SU-DHL-6 (cell line): ENCODE measurements at regions not wholly inside any gene's neighbourhood (a gene's known extent, or its start where the extent isn't known, plus 50 kb on each side); places are given as distances from the start of the nearest gene placed in this dataset.

Experiments used
- H2AFZ ChIP-seq: fragments of 200-600 bp; sonication (generic); 2 replicates; pipeline ENCODE4 v1.6.1; 2014; ENCODE audit warnings: low read depth, mild to moderate bottlenecking, moderate library complexity, mixed read lengths, antibody characterized with exemption, low read length; ENCODE audit not compliant: severe bottlenecking
- H3F3A ChIP-seq: fragments of 200-600 bp; shearing (Covaris generic); 2 replicates; pipeline ENCODE4 v1.6.0; 2016; ENCODE audit warnings: antibody characterized with exemption, mild to moderate bottlenecking; ENCODE audit not compliant: insufficient read depth
- H3K27ac ChIP-seq: fragments of 200-600 bp; sonication (generic); 2 replicates; pipeline ENCODE4 v1.5.1; 2016; ENCODE audit warnings: low read depth, mild to moderate bottlenecking, low read length, moderate library complexity, mixed read lengths
- H3K27me3 ChIP-seq: fragments of 200-600 bp; sonication (generic), shearing (Covaris generic); 2 replicates; pipeline ENCODE4 v1.6.0; 2014; ENCODE audit warnings: mild to moderate bottlenecking, low read length
- H3K36me3 ChIP-seq: fragments of 200-600 bp; sonication (generic); 2 replicates; pipeline ENCODE4 v1.6.1; 2014; ENCODE audit warnings: mild to moderate bottlenecking, low read length, mixed read lengths
- H3K4me2 ChIP-seq: fragments of 300-600, 200-600 bp; shearing (Covaris generic), sonication (generic); 2 replicates; pipeline ENCODE4 v1.6.0; 2014; ENCODE audit warnings: low read length, low read depth, mild to moderate bottlenecking; ENCODE audit not compliant: poor library complexity, severe bottlenecking
- H3K4me3 ChIP-seq: fragments of 200-600 bp; sonication (generic); 2 replicates; pipeline ENCODE4 v1.5.1; 2014; ENCODE audit warnings: antibody characterized with exemption, low read length, mild to moderate bottlenecking, mixed read lengths; ENCODE audit not compliant: insufficient read depth, poor library complexity, severe bottlenecking
- H3K79me2 ChIP-seq: fragments of 200-600 bp; sonication (generic); 2 replicates; pipeline ENCODE4 v1.6.1; 2014; ENCODE audit warnings: mild to moderate bottlenecking, low read length, moderate library complexity; ENCODE audit not compliant: insufficient read depth
- H3K9ac ChIP-seq: fragments of 200-600 bp; sonication (generic); 2 replicates; pipeline ENCODE4 v1.7.0; 2014; ENCODE audit warnings: mild to moderate bottlenecking, low read length
- H3K9me2 ChIP-seq: fragments of 200-600 bp; sonication (generic); replicated peaks from 2 replicates; pipeline ENCODE4 v1.6.1; 2014; ENCODE audit warnings: low read length; ENCODE audit not compliant: insufficient read depth
- H3K9me3 ChIP-seq: fragments of 200-600 bp; sonication (generic); 2 replicates; pipeline ENCODE4 v1.6.1; 2014; ENCODE audit warnings: low read length, mixed read lengths; ENCODE audit not compliant: insufficient read depth
- H4K20me1 ChIP-seq: fragments of 200-600 bp; sonication (generic); 2 replicates; pipeline ENCODE4 v1.6.1; 2014; ENCODE audit warnings: low read depth, mild to moderate bottlenecking, antibody characterized with exemption, low read length, moderate library complexity, mixed read lengths
- CTCF ChIP-seq: fragments of 200-600 bp; sonication (generic); IDR thresholded peaks from one replicate; pipeline ENCODE4 v1.5.1; 2017; ENCODE audit warnings: antibody characterized with exemption, mild to moderate bottlenecking, low read length, moderate library complexity; ENCODE audit not compliant: insufficient read depth, poor library complexity, severe bottlenecking
- EZH2phosphoT487 ChIP-seq: fragments of 200-600 bp; sonication (generic), shearing (Covaris generic); conservative IDR thresholded peaks from 2 replicates; pipeline ENCODE4 v1.6.1; 2018; ENCODE audit warnings: mild to moderate bottlenecking, antibody characterized with exemption, low read length, moderate library complexity, mixed read lengths

DNA sequence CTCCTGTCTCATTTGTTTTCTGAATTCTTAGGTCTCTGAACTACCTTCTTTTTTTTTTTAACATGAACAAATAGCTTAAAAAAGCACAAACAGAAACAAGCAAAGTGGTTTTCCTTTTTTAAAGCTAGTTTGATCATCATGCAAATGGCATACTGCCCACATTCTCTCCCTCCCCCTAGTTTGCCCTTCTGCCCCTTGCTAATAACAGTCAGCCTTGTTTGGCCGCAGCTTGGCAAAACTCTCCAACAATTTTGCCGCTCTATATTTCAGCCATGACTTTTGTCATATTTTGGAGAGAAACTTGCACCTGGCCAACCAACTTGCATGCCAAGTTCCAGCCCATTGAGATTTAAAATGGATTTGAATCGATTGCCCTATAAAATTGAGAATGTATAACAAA, 666.0 kb upstream of the NR2F2 start:
- no peak overlapping the region for H3K4me2 ChIP-seq
- no peaks in the 10 kb centered on the region for H3F3A ChIP-seq
- TF ChIP-seq CTCF: no peak
- TF ChIP-seq EZH2phosphoT487: no peak
- H3K9ac ChIP-seq: no peak overlapping the region
- H3K4me3 ChIP-seq: no peak overlapping the region
- H3K79me2 ChIP-seq: no peaks in the 10 kb centered on the region
- H3K9me3 ChIP-seq: no peaks in the 10 kb centered on the region
- no peaks in the 10 kb centered on the region for H3K27me3 ChIP-seq
- H3K27ac ChIP-seq: no peak overlapping the region
- no peaks in the 10 kb centered on the region for H3K9me2 ChIP-seq
- no peaks in the 10 kb centered on the region for H4K20me1 ChIP-seq
- no peaks in the 10 kb centered on the region for H3K36me3 ChIP-seq
- no peak overlapping the region for H2AFZ ChIP-seq

DNA sequence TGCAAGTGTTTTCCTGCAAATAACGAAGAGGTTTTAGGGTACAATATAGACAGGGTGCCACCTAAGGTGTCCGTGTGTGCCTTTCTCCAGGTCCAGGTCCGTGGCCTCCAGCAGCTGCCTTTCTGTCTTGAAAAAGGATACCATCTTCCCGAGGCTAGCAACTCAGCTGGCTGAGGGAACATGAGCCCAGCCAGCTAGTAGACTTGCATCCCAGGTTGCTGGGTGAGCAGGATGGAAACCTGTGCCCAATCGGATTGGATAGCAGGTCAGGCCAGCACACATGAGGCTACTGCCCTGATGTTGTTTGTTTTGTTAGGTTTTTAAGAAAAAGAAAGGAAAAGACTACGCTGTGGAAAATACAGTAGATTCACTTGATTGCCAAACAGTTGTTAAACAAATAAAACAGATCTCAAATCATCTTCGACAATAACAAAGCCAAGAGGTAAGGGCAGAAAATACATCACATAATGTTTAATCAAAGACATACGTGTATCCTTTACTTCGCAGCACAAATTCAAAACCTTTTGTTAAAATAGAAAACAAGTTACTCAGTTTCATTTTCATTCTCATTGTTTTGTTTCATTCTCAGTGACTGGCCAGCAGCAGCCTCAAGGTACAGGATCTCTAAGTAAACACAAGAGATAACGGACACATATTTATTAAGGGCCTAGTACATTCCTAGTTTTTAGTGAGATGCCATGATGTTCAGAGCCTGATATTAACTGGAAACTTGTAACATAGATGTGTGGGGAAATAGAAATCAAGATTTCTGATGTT, 661.2 kb upstream of the NR2F2 start:
- Histone ChIP-seq H3K27ac (no peak overlapping the region), H3K79me2 (no peaks in the 10 kb centered on the region), H3K9me3 (no peaks in the 10 kb centered on the region), H3K4me2 (no peak overlapping the region), H3K9me2 (no peaks in the 10 kb centered on the region), H4K20me1 (no peaks in the 10 kb centered on the region), H3K9ac (no peak overlapping the region), H3F3A (no peaks in the 10 kb centered on the region), H3K4me3 (no peak overlapping the region), H3K27me3 (no peaks in the 10 kb centered on the region), H2AFZ (no peak overlapping the region), H3K36me3 (no peaks in the 10 kb centered on the region)
- TF ChIP-seq EZH2phosphoT487 (no peak), CTCF (no peak)

DNA sequence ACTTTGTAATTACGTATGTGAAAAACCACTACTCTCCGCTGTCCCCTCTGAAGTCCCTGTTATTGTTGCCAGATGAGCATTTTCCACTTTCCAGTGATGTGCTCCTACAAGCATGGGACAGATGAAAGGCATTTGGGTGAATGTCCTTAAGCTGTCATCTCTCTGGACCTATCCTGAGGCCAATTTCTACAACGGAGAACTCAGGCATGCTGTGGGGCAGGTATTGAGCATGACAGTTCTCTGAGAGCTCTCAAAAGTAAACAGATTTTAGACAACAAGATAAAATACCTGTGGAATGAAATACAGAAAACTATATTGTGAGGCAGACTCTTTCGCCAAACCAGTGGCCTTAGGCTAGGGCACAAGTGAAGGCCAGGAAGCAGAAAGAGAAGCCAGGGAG, 656.5 kb upstream of the NR2F2 start:
- H3K36me3 ChIP-seq: no peaks in the 10 kb centered on the region
- no peaks in the 10 kb centered on the region for H3K79me2 ChIP-seq
- H3K4me2 ChIP-seq: no peak overlapping the region
- H3F3A ChIP-seq: no peaks in the 10 kb centered on the region
- no peak overlapping the region for H2AFZ ChIP-seq
- no peaks in the 10 kb centered on the region for H3K9me3 ChIP-seq
- TF ChIP-seq CTCF (no peak), EZH2phosphoT487 (no peak)
- no peaks in the 10 kb centered on the region for H4K20me1 ChIP-seq
- H3K27me3 ChIP-seq: no peaks in the 10 kb centered on the region
- no peak overlapping the region for H3K4me3 ChIP-seq
- H3K9me2 ChIP-seq: no peaks in the 10 kb centered on the region
- no peak overlapping the region for H3K27ac ChIP-seq
- H3K9ac ChIP-seq: no peak overlapping the region
